ENCODE measurements at regions not wholly inside any gene's neighbourhood (a gene's known extent, or its start where the extent isn't known, plus 50 kb on each side); places are given as distances from the start of the nearest gene placed in this dataset.

DNA sequence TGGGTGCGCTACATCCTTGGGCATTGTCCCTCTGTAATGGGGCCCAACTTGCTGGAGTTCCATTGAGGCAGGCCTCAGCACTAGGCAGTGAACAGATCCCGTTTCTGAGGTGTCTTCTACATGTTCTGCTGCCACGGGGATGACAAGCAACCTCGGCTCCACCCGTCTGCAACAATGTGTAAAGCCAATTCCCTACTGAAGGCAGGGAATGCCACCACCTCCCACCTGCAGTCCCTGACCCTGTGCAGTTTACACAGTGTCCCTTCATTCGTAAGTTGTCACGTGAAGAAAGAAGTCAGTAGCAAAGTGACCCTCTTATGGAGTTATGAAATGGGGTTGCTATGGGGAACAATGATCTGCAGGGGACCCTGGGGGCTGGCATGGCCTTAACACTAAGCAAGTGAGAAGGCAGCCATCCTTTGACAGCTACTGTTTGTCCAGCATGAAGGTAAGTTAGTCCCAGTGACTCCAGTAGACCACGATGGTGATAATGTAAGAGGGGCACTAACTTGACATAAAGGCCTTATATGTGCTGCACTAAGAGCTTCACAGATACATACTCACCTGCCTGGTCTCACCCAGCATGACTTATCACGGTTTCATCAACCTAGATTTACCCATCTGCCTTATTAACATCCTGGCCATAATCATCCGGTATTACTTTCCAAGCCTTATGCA lies 130.6 kb upstream of the ZSWIM2 start:
- H3K36me3 ChIP-seq: no peaks in the 10 kb centered on the region
- no peak for DNase-seq
- intact Hi-C loops (cut with micrococcal nuclease): loop anchor here (10.0 kb wide), 1 partner anchor 125 kb away; no protein-coding TSS in a partner anchor
- no peaks in the 10 kb centered on the region for H3K4me1 ChIP-seq
- no peak overlapping the region for H3K27ac ChIP-seq (replicated peaks)
- no peak for TF ChIP-seq CTCF (IDR thresholded peaks at IDR 0.05; ENCODE audit: borderline replicate concordance)
- H3K4me3 ChIP-seq: no peak overlapping the region
- no peaks in the 10 kb centered on the region for H3K27me3 ChIP-seq (ENCODE audit: low read depth)
- no peaks in the 10 kb centered on the region for H3K9me3 ChIP-seq (replicated peaks)

DNA sequence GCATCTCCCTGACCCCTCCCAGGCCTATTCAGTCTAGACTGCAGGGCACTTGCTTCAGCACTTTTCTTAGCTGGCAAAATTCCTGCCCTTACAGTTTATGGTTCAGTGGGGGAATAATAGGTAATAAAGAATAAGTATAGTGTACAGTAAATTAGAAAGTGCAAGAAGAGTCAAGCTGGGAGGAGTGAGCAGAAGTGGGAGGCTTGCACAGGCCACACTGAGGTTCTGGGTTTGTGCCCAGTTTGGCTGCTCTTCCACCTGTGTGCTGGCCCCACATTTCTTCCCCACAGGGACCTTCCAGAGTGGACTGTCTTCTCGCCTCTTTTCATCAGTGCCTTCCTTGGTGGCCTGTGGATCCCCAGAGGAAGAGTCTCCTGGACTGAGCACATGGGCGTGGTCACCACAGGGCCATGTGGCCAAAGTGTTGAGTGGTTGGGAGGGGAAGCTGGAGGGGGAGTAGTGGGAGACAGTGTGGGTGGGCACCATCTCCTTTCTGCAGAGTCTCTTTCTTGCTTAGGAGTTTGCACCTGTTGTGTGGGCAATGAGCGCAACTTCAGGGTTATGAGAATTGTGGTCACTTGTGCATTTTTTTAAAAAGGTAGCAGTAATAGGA lies 128.6 kb upstream of the ZSWIM2 start:
- Histone ChIP-seq H3K27ac (replicated peaks) (no peak overlapping the region), H3K4me1 (no peaks in the 10 kb centered on the region), H3K36me3 (no peaks in the 10 kb centered on the region), H3K4me3 (no peak overlapping the region), H3K9me3 (replicated peaks) (no peaks in the 10 kb centered on the region), H3K27me3 (ENCODE audit: low read depth) (no peaks in the 10 kb centered on the region)
- intact Hi-C loops (cut with micrococcal nuclease): loop anchor here (10.0 kb wide), 1 partner anchor 123 kb away; no protein-coding TSS in a partner anchor
- TF ChIP-seq CTCF (IDR thresholded peaks at IDR 0.05; ENCODE audit: borderline replicate concordance): no peak
- DNase-seq: no peak

- Histone ChIP-seq H3K9me3 (replicated peaks) (no peaks in the 10 kb centered on the region), H3K4me3 (no peak overlapping the region), H3K27ac (replicated peaks) (no peak overlapping the region), H3K36me3 (no peaks in the 10 kb centered on the region), H3K4me1 (no peaks in the 10 kb centered on the region), H3K27me3 (ENCODE audit: low read depth) (no peaks in the 10 kb centered on the region)
- DNase-seq: no peak
- intact Hi-C loops (cut with micrococcal nuclease): loop anchor here (10.0 kb wide), 1 partner anchor 122 kb away; no protein-coding TSS in a partner anchor
- no peak for TF ChIP-seq CTCF (IDR thresholded peaks at IDR 0.05; ENCODE audit: borderline replicate concordance)
These were observed 127.4 kb upstream of the ZSWIM2 start for GRCh38 chr2:186976329-186976728.

GRCh38 chr2:186972281-186972970 lies 123.5 kb upstream of the ZSWIM2 start:
- no peaks in the 10 kb centered on the region for H3K36me3 ChIP-seq
- DNase-seq: no peak
- H3K4me1 ChIP-seq: no peaks in the 10 kb centered on the region
- no peak overlapping the region for H3K27ac ChIP-seq (replicated peaks)
- no peaks in the 10 kb centered on the region for H3K27me3 ChIP-seq (ENCODE audit: low read depth)
- H3K4me3 ChIP-seq: no peak overlapping the region
- intact Hi-C loops (cut with micrococcal nuclease): loop anchor here (10.0 kb wide), 1 partner anchor 118 kb away; no protein-coding TSS in a partner anchor
- TF ChIP-seq CTCF (IDR thresholded peaks at IDR 0.05; ENCODE audit: borderline replicate concordance): no peak
- no peaks in the 10 kb centered on the region for H3K9me3 ChIP-seq (replicated peaks)

GRCh38 chr2:186968277-186968676 lies 119.3 kb upstream of the ZSWIM2 start:
- intact Hi-C loops (cut with micrococcal nuclease): no loop called here

More at GRCh38 chr2:186968277-186968676, 119.3 kb upstream of the ZSWIM2 start:
- Histone ChIP-seq H3K27ac (replicated peaks) (no peak overlapping the region), H3K4me3 (no peak overlapping the region), H3K4me1 (no peaks in the 10 kb centered on the region), H3K36me3 (no peaks in the 10 kb centered on the region), H3K9me3 (replicated peaks) (no peaks in the 10 kb centered on the region), H3K27me3 (ENCODE audit: low read depth) (no peaks in the 10 kb centered on the region)
- DNase-seq: no peak
- TF ChIP-seq CTCF (IDR thresholded peaks at IDR 0.05; ENCODE audit: borderline replicate concordance): no peak

All from left ventricle myocardium inferior (tissue), 1 donor.